Parathyroid adenoma (tissue), 2 donors: ENCODE measurements at regions not wholly inside any gene's neighbourhood (a gene's known extent, or its start where the extent isn't known, plus 50 kb on each side); places are given as distances from the start of the nearest gene placed in this dataset.

Experiments used
- H2AFZ ChIP-seq: fragments of 300-600 bp; sonication (generic); one replicate; pipeline ENCODE4 v1.7.0; 2017; ENCODE audit warnings: antibody characterized with exemption, mild to moderate bottlenecking
- H3K27ac ChIP-seq: fragments of 300-600 bp; sonication (generic); one replicate; pipeline ENCODE4 v1.7.0; 2017
- H3K27me3 ChIP-seq: fragments of 300-600 bp; sonication (generic); one replicate; pipeline ENCODE4 v1.7.0; 2017; ENCODE audit warnings: low read length; ENCODE audit not compliant: control insufficient read depth, insufficient read depth
- H3K36me3 ChIP-seq: fragments of 300-600 bp; sonication (generic); one replicate; pipeline ENCODE4 v1.7.0; 2017; ENCODE audit warnings: low read length; ENCODE audit not compliant: control insufficient read depth, insufficient read depth
- H3K4me1 ChIP-seq: fragments of 300-600 bp; sonication (generic); one replicate; pipeline ENCODE4 v1.7.0; 2017; ENCODE audit warnings: control low read depth
- H3K4me2 ChIP-seq: fragments of 300-600 bp; sonication (generic); one replicate; pipeline ENCODE4 v1.7.0; 2017; ENCODE audit warnings: low read length
- H3K4me3 ChIP-seq: fragments of 300-600 bp; sonication (generic); one replicate; pipeline ENCODE4 v1.7.0; 2017; ENCODE audit warnings: low read depth, low read length
- H3K79me2 ChIP-seq: fragments of 300-600 bp; sonication (generic); one replicate; pipeline ENCODE4 v1.7.0; 2017; ENCODE audit warnings: control low read depth
- H3K9ac ChIP-seq: fragments of 300-600 bp; sonication (generic); one replicate; pipeline ENCODE4 v1.7.0; 2017; ENCODE audit warnings: mild to moderate bottlenecking
- H3K9me3 ChIP-seq: fragments of 300-600 bp; sonication (generic); one replicate; pipeline ENCODE4 v1.7.0; 2017; ENCODE audit warnings: low read length; ENCODE audit not compliant: control insufficient read depth
- CTCF ChIP-seq: fragments of 300-600 bp; sonication (generic); IDR thresholded peaks from one replicate; pipeline ENCODE4 v1.7.0; 2017; ENCODE audit warnings: antibody characterized with exemption, mild to moderate bottlenecking
- donor health status: primary hyperparathyroidism.

GRCh38 chr14:101466456-101467180, 94.7 kb upstream of the DIO3 start:
- Histone ChIP-seq H3K4me3 (no peak overlapping the region), H3K4me1 (no peaks in the 10 kb centered on the region), H3K79me2 (no peaks in the 10 kb centered on the region), H3K27ac (no peak overlapping the region), H3K9ac (no peak overlapping the region), H3K9me3 (no peaks in the 10 kb centered on the region), H3K4me2 (no peak overlapping the region), H3K36me3 (no peaks in the 10 kb centered on the region), H2AFZ (no peak overlapping the region), H3K27me3 (no peaks in the 10 kb centered on the region)
- TF ChIP-seq CTCF, result no peak

DNA sequence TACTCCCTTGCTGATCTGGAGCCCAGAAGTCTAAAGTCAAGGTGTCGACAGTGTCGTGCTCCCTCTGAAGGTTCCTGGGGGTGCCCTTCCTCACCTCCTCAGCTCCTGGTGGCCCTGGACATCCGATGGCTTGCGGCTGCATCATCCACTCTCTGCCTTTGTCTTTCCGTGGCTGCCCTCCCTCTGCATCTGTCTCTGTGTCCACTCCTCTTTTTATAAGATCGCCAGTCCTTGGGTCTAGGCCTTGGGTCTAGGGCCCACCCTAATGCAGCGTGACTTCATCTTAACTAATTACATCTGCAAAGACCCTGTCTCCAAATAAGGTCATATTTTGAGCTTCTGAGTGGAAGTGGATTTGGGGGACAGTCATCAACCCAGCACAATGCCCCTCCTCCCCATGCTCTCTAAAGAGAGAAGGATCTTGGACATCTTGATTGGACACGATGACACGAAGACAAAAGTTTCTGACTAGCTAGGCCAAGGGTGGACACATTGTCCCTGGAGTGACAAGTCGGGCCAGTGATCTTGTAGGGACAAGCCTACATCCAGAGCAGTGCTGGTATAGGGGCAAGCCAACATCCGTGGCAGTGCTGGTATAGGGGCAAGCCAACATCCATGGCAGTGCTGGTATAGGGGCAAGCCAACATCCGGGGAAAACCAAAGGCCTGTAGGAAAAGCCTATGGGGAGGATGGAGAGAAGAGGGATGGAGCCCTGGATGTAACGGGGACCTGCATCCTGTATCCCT, 93.9 kb upstream of the DIO3 start:
- no peak overlapping the region for H3K27ac ChIP-seq
- H2AFZ ChIP-seq, result no peak overlapping the region
- H3K4me2 ChIP-seq, result no peak overlapping the region
- H3K27me3 ChIP-seq, result no peaks in the 10 kb centered on the region
- H3K36me3 ChIP-seq, result no peaks in the 10 kb centered on the region
- no peaks in the 10 kb centered on the region for H3K79me2 ChIP-seq
- H3K9ac ChIP-seq, result no peak overlapping the region
- no peak for TF ChIP-seq CTCF
- no peak overlapping the region for H3K4me3 ChIP-seq
- no peaks in the 10 kb centered on the region for H3K4me1 ChIP-seq
- H3K9me3 ChIP-seq, result no peaks in the 10 kb centered on the region

DNA sequence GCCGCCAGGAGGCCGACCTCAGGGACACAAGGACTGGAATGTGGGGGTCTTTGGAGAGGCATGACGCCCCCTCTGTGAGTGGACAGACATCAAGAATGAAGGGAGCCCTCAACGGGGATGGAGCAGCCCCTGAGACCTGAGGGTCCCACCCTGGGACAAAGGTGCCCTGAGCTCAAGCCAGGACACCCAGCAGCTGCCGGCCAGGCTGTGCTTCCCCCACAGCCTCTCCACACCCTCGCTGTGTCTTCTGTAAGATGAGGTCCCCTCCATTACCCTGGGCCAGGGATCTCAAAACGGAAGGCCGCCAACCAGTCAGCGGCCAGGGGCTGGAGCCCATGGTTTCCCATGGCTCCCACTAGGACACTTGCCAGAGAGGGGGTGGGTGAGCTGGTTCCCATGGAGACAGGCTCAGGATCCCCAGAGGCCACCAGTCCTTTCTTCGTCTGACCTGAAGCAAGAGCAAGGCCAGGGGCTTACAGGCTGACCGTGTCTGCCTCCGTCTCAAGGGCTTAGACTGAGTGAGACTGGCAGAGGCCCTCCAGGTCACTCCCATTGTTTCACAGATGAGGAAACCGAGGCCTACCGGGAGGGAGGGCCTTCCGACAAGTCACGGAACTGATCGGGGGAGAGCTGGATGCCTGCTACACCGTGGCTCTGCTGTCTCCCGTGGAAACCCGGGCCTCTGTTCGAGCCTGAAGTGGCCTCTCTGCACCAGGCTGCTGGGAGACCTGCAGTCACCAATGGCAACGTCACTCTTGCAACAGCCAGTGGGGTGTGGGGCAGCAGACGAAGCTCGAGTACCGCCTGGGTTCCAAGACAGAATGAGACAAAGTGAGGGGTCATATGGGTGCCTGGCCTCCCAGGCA, 91.7 kb upstream of the DIO3 start:
- Histone ChIP-seq H3K4me1 (no peaks in the 10 kb centered on the region), H3K4me3 (no peak overlapping the region), H3K27me3 (no peaks in the 10 kb centered on the region), H3K9me3 (no peaks in the 10 kb centered on the region), H3K36me3 (no peaks in the 10 kb centered on the region), H3K9ac (no peak overlapping the region), H2AFZ (no peak overlapping the region), H3K27ac (no peak overlapping the region), H3K79me2 (no peaks in the 10 kb centered on the region), H3K4me2 (no peak overlapping the region)
- TF ChIP-seq CTCF, result no peak

GRCh38 chr14:101470266-101470665, 91.0 kb upstream of the DIO3 start:
- Histone ChIP-seq H3K36me3 (no peaks in the 10 kb centered on the region), H3K9ac (no peak overlapping the region), H3K27ac (no peak overlapping the region), H3K4me3 (no peak overlapping the region), H3K27me3 (no peaks in the 10 kb centered on the region), H2AFZ (no peak overlapping the region), H3K79me2 (no peaks in the 10 kb centered on the region), H3K4me1 (no peaks in the 10 kb centered on the region), H3K9me3 (no peaks in the 10 kb centered on the region), H3K4me2 (no peak overlapping the region)
- no peak for TF ChIP-seq CTCF
